Astrocyte (in vitro differentiated cells and primary cell): ENCODE measurements at regions not wholly inside any gene's neighbourhood (a gene's known extent, or its start where the extent isn't known, plus 50 kb on each side); places are given as distances from the start of the nearest gene placed in this dataset.

Experiments used
- DNase-seq: peaks from one replicate; pipeline ENCODE4 v3.0.0-alpha.2; 2010; ENCODE audit warnings: low read depth
- FAIRE-seq: peaks from 2 replicates; lab custom pipeline; 2011; peaks lifted over from hg19 to GRCh38; lab: Jason Lieb, UNC
- H2AFZ ChIP-seq: 2 replicates; pipeline ENCODE4 v1.6.0; 2012; ENCODE audit warnings: low read depth, low read length, inconsistent platforms
- H3K27ac ChIP-seq: 2 replicates; pipeline ENCODE4 v1.5.1; 2011; ENCODE audit warnings: low read depth, low read length, inconsistent platforms
- H3K27me3 ChIP-seq: 2 replicates; pipeline ENCODE4 v1.6.0; 2011; ENCODE audit warnings: low read length, inconsistent platforms; ENCODE audit not compliant: insufficient read depth
- H3K36me3 ChIP-seq: 2 replicates; pipeline ENCODE4 v1.5.1; 2011; ENCODE audit warnings: low read length, inconsistent platforms; ENCODE audit not compliant: insufficient read depth
- H3K4me1 ChIP-seq: 2 replicates; pipeline ENCODE4 v1.5.1; 2011; ENCODE audit warnings: low read length, inconsistent platforms; ENCODE audit not compliant: insufficient read depth
- H3K4me2 ChIP-seq: 2 replicates; pipeline ENCODE4 v1.6.0; 2012; ENCODE audit warnings: low read length, inconsistent platforms
- H3K4me3 ChIP-seq: 2 replicates; pipeline ENCODE4 v1.5.1; 2011; ENCODE audit warnings: low read depth, mild to moderate bottlenecking, low read length, inconsistent platforms; ENCODE audit not compliant: insufficient read depth
- H3K79me2 ChIP-seq: 2 replicates; pipeline ENCODE4 v1.6.0; 2012; ENCODE audit warnings: mild to moderate bottlenecking, low read length, inconsistent platforms; ENCODE audit not compliant: insufficient read depth
- H3K9ac ChIP-seq: 2 replicates; pipeline ENCODE4 v1.6.0; 2012; ENCODE audit warnings: mild to moderate bottlenecking, low read length, inconsistent platforms
- H3K9me3 ChIP-seq: 2 replicates; pipeline ENCODE4 v1.5.1; 2012; ENCODE audit warnings: low read depth, mild to moderate bottlenecking, low read length, inconsistent platforms; ENCODE audit not compliant: insufficient read depth
- H4K20me1 ChIP-seq: 2 replicates; pipeline ENCODE4 v1.6.0; 2012; ENCODE audit warnings: low read length, inconsistent platforms; ENCODE audit not compliant: insufficient read depth
- H3K27ac Mint-ChIP-seq: one replicate; pipeline ENCODE4 v1.8.0; 2021; ENCODE audit warnings: mild to moderate bottlenecking, mixed read lengths; ENCODE audit not compliant: unreplicated experiment
- H3K27me3 Mint-ChIP-seq: one replicate; pipeline ENCODE4 v1.8.0; 2021; ENCODE audit warnings: low read depth, mixed read lengths; ENCODE audit not compliant: unreplicated experiment
- H3K36me3 Mint-ChIP-seq: one replicate; pipeline ENCODE4 v1.8.0; 2021; ENCODE audit warnings: low read depth, mixed read lengths; ENCODE audit not compliant: unreplicated experiment
- H3K4me1 Mint-ChIP-seq: one replicate; pipeline ENCODE4 v1.8.0; 2021; ENCODE audit warnings: low read depth, mixed read lengths; ENCODE audit not compliant: unreplicated experiment
- H3K4me3 Mint-ChIP-seq: one replicate; pipeline ENCODE4 v1.8.0; 2021; ENCODE audit warnings: mild to moderate bottlenecking, moderate library complexity, mixed read lengths; ENCODE audit not compliant: unreplicated experiment
- H3K9me3 Mint-ChIP-seq: one replicate; pipeline ENCODE4 v1.8.0; 2021; ENCODE audit warnings: mild to moderate bottlenecking, mixed read lengths; ENCODE audit not compliant: unreplicated experiment
- CTCF ChIP-seq: IDR thresholded peaks from 2 replicates; pipeline ENCODE4 v1.5.1; 2011; ENCODE audit warnings: low read depth, mild to moderate bottlenecking, inconsistent platforms, low read length, moderate library complexity; ENCODE audit not compliant: insufficient read depth
- EZH2 ChIP-seq: IDR thresholded peaks from 2 replicates; pipeline ENCODE4 v1.6.1; 2012; ENCODE audit warnings: mild to moderate bottlenecking, low read length, inconsistent platforms; ENCODE audit not compliant: insufficient read depth

DNA sequence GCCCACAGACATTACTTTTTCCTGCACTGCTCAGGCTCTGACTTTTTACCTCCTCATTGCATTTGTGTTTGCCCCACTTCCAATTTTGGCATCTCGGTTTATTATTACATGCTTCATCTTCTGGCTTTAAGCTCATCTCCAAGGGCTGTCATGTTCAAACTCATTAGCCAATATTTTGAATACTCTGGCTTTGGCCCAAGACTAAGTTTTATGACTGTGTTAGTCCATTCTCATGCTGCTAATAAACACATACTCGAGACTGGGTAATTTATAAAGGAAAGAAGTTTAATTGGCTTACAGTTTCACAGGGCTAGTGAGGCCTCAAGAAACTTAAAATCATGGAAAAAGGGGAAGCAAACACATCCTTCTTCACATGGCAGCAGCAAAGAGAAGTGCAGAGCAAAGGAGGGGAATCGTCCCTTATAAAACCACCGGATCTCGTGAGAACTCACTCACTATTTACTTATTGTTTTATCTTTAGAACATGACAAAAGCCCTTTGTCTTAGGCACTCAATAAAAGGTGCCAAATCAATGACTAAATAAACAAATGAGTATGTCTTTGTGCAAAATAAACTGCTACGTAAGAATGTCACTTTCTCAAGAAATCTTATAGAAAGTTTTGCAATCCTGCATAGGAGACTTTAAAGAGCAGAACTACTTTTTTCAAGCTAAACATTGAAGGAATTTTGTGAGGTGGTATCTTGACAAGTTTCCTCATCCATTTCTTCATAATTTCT is 233.4 kb upstream of the SPRY2 start:
- TF ChIP-seq EZH2 (no peak), CTCF (no peak)
- Histone ChIP-seq H3K4me2 (no peak overlapping the region), H3K4me1 (no peaks in the 10 kb centered on the region), H2AFZ (no peak overlapping the region), H3K4me3 (no peak overlapping the region), H4K20me1 (no peaks in the 10 kb centered on the region), H3K79me2 (no peaks in the 10 kb centered on the region), H3K27ac (no peak overlapping the region), H3K36me3 (no peaks in the 10 kb centered on the region), H3K9me3 (no peaks in the 10 kb centered on the region), H3K27me3 (no peaks in the 10 kb centered on the region), H3K9ac (no peak overlapping the region)
- H3K9me3 Mint-ChIP-seq = peaks cover 4% of the 10 kb centered on the region
- H3K27ac Mint-ChIP-seq = no peak overlapping the region
- no peak for FAIRE-seq
- H3K4me3 Mint-ChIP-seq = no peak overlapping the region
- no peaks in the 10 kb centered on the region for H3K27me3 Mint-ChIP-seq
- no peaks in the 10 kb centered on the region for H3K36me3 Mint-ChIP-seq
- no peaks in the 10 kb centered on the region for H3K4me1 Mint-ChIP-seq
- DNase-seq = no peak

DNA sequence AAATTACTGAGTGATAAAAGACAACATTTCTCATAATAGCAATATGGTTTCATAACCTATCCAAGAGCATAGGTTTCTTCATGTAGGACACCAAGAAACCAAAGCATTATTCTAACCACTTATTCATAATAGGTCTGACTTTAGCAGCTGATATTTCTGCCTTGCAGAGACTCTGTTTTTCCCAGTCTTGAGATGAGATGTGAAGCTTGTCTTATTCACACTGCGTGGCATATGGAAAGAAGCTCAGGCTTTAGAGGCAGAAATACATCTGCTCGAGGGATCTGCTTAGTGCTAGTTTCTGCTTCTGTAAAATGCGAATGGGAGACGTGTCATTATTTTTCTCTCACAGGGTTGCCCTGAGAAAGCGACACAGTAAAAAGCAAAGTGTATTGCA is 232.0 kb upstream of the SPRY2 start:
- Mint-ChIP-seq H3K9me3 (no peaks in the 10 kb centered on the region), H3K27ac (no peak overlapping the region), H3K36me3 (no peaks in the 10 kb centered on the region), H3K4me3 (no peak overlapping the region), H3K27me3 (no peaks in the 10 kb centered on the region), H3K4me1 (no peaks in the 10 kb centered on the region)
- no peaks in the 10 kb centered on the region for H3K4me1 ChIP-seq
- no peak overlapping the region for H3K4me3 ChIP-seq
- no peak for FAIRE-seq
- no peak overlapping the region for H2AFZ ChIP-seq
- TF ChIP-seq EZH2 (no peak), CTCF (no peak)
- no peaks in the 10 kb centered on the region for H3K27me3 ChIP-seq
- H3K9ac ChIP-seq = no peak overlapping the region
- H3K36me3 ChIP-seq = no peaks in the 10 kb centered on the region
- no peaks in the 10 kb centered on the region for H3K9me3 ChIP-seq
- H4K20me1 ChIP-seq = no peaks in the 10 kb centered on the region
- DNase-seq = no peak
- H3K4me2 ChIP-seq = no peak overlapping the region
- no peak overlapping the region for H3K27ac ChIP-seq
- H3K79me2 ChIP-seq = no peaks in the 10 kb centered on the region

- H4K20me1 ChIP-seq = no peaks in the 10 kb centered on the region
- H3K79me2 ChIP-seq = no peaks in the 10 kb centered on the region
- TF ChIP-seq CTCF = no peak
- no peak for TF ChIP-seq EZH2
- Mint-ChIP-seq H3K9me3 (no peaks in the 10 kb centered on the region), H3K36me3 (no peaks in the 10 kb centered on the region), H3K4me1 (no peaks in the 10 kb centered on the region), H3K27me3 (no peaks in the 10 kb centered on the region), H3K4me3 (no peak overlapping the region), H3K27ac (no peak overlapping the region)
- H3K9me3 ChIP-seq = no peaks in the 10 kb centered on the region
- FAIRE-seq (no peak), DNase-seq (no peak)
- H2AFZ ChIP-seq = no peak overlapping the region
- H3K4me2 ChIP-seq = no peak overlapping the region
- no peak overlapping the region for H3K27ac ChIP-seq
- no peak overlapping the region for H3K9ac ChIP-seq
- H3K27me3 ChIP-seq = no peaks in the 10 kb centered on the region
- H3K4me1 ChIP-seq = no peaks in the 10 kb centered on the region
- H3K36me3 ChIP-seq = no peaks in the 10 kb centered on the region
- no peak overlapping the region for H3K4me3 ChIP-seq
Observed at GRCh38 chr13:80572308-80572922, 231.5 kb upstream of the SPRY2 start.
